ENCODE measurements at regions not wholly inside any gene's neighbourhood (a gene's known extent, or its start where the extent isn't known, plus 50 kb on each side); places are given as distances from the start of the nearest gene placed in this dataset.

GRCh38 chr4:123750044-123750443 is 353.4 kb downstream of the SPRY1 start (continued):
- TF ChIP-seq ZNF281 (CRISPR knock-in tag; IDR thresholded peaks at IDR 0.05) = no peak
- TF ChIP-seq NFYB (CRISPR knock-in tag; conservative IDR thresholded peaks at IDR 0.05; ENCODE audit: low read depth) = no peak
- no peak for TF ChIP-seq ZNF416 (CRISPR knock-in tag; IDR thresholded peaks at IDR 0.05)
- TF ChIP-seq CDX4 (CRISPR knock-in tag; IDR thresholded peaks at IDR 0.05; ENCODE audit: borderline replicate concordance) = no peak
- no peak for TF ChIP-seq MLX (CRISPR knock-in tag; IDR thresholded peaks at IDR 0.05)
- TF ChIP-seq ZNF671 (CRISPR knock-in tag; IDR thresholded peaks at IDR 0.05) = no peak
- TF ChIP-seq USF1 (CRISPR knock-in tag; IDR thresholded peaks at IDR 0.05) = no peak
- no peak for TF ChIP-seq ATF1 (CRISPR knock-in tag; IDR thresholded peaks at IDR 0.05)
- no peak for TF ChIP-seq GRHL2 (CRISPR knock-in tag; IDR thresholded peaks at IDR 0.05; ENCODE audit: insufficient replicate concordance, severe bottlenecking)
- TF ChIP-seq SMAD4 (CRISPR knock-in tag; IDR thresholded peaks at IDR 0.05) = no peak
- no peak for TF ChIP-seq NR1H2 (CRISPR knock-in tag; IDR thresholded peaks at IDR 0.05)
- no peak for TF ChIP-seq ZNF317 (CRISPR knock-in tag; IDR thresholded peaks at IDR 0.05; ENCODE audit: borderline replicate concordance, low read depth)
- TF ChIP-seq FOXP4 (CRISPR knock-in tag; IDR thresholded peaks at IDR 0.05) = peak; percentile 63; the same call in 1 of the 2 replicates
- no peak; the same call in 1 of the 2 replicates for TF ChIP-seq ZBTB43 (CRISPR knock-in tag; IDR thresholded peaks at IDR 0.05)
- TF ChIP-seq ATF2 (CRISPR knock-in tag; IDR thresholded peaks at IDR 0.05; ENCODE audit: borderline replicate concordance, low read depth) = no peak
- TF ChIP-seq PRRX2 (CRISPR knock-in tag; IDR thresholded peaks at IDR 0.05) = no peak
- no peak for TF ChIP-seq SMAD3 (CRISPR knock-in tag; IDR thresholded peaks at IDR 0.05; ENCODE audit: borderline replicate concordance)
- TF ChIP-seq ZMAT4 (CRISPR knock-in tag; IDR thresholded peaks at IDR 0.05) = no peak
- TF ChIP-seq KAT7 (CRISPR knock-in tag; IDR thresholded peaks at IDR 0.05; ENCODE audit: borderline replicate concordance) = no peak
- no peak for TF ChIP-seq STAT6 (CRISPR knock-in tag; conservative IDR thresholded peaks at IDR 0.05; ENCODE audit: low read depth)
- no peak for TF ChIP-seq SOX15 (CRISPR knock-in tag; IDR thresholded peaks at IDR 0.05)
- TF ChIP-seq PREB (CRISPR knock-in tag; IDR thresholded peaks at IDR 0.05; ENCODE audit: borderline replicate concordance) = no peak
- TF ChIP-seq ZNF121 (CRISPR knock-in tag; IDR thresholded peaks at IDR 0.05) = peak; percentile 76
- TF ChIP-seq RORB (CRISPR knock-in tag; IDR thresholded peaks at IDR 0.05) = no peak
- no peak for TF ChIP-seq E2F5 (CRISPR knock-in tag; IDR thresholded peaks at IDR 0.05)

Data from WTC11 (cell line).